DOHH2 (cell line): ENCODE measurements at regions not wholly inside any gene's neighbourhood (a gene's known extent, or its start where the extent isn't known, plus 50 kb on each side); places are given as distances from the start of the nearest gene placed in this dataset.

Source experiments
- CTCF ChIP-seq: fragments of 200-600 bp; sonication (generic); IDR thresholded peaks from one replicate; pipeline ENCODE4 v1.5.1; 2014; ENCODE audit warnings: antibody characterized with exemption, mild to moderate bottlenecking, low read depth, low read length; ENCODE audit not compliant: poor library complexity, severe bottlenecking
- EZH2phosphoT487 ChIP-seq: fragments of 200-600 bp; sonication (generic); IDR thresholded peaks from 2 replicates; pipeline ENCODE4 v1.6.1; 2017; ENCODE audit warnings: borderline replicate concordance, mild to moderate bottlenecking, antibody characterized with exemption, low read length, moderate library complexity, mixed read lengths

DNA sequence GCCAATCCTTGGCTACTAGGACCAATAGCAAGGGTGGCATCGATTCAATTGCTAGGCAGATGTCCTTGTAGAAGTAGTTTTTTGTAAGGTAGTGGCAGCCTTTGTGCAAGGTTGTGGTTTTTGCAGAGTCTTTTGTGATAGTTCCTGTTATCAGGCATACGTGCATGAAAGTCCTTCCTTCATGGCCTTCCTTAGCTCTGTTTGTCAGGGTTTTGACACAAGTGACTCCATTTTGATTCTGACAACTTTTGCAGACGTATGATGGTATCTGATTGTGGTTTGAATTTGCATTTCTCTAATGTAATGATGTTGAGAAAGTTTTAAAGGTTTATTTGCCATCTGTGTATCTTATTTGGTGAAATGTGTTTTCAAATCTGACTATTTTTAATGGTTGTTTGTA, 71.8 kb upstream of the SYPL1 start:
- no peak for TF ChIP-seq CTCF
- no peak for TF ChIP-seq EZH2phosphoT487
